ENCODE measurements at regions not wholly inside any gene's neighbourhood (a gene's known extent, or its start where the extent isn't known, plus 50 kb on each side); places are given as distances from the start of the nearest gene placed in this dataset.

DNA sequence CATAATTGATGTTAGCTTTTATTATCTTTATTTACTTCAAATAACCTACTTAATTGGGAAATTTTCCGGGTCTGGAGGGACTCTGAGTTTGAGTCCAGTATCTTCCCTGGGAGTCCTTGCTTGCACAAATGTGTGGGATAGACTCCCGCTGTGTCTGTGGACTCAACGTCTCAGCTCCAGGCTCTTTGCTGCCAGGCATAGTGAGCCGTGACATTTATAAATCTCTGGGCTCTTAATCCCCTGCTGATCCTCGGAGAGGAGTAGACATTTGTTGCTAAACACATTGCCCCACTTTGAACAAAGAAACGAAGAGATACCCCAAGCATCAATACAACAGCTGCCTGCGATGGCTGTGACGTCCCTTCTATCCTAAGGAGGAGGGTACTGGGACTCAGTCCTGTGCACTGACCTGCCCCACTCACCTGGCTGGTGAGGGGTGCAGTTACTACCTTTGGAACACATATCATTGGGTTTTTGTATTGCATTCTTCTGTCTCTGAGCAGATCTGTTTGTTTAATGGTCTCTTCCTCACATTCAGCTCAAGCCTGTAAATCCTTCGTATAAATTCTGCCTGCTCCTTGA is 316.9 kb downstream of the HAPSTR1 start:
- no CpG with 5 or more reads among the region's 9 CpGs for WGBS (ENCODE audit: insufficient coverage, insufficient read length)
- H3K9me3 ChIP-seq (ENCODE audit: control insufficient read depth, insufficient read depth, low read length): no peaks in the 10 kb centered on the region
- H3K27ac ChIP-seq (ENCODE audit: low read length): no peak overlapping the region
- H3K4me1 ChIP-seq (ENCODE audit: control insufficient read depth, insufficient read depth, low read length): no peaks in the 10 kb centered on the region; the same call in 1 of the 2 replicates
- no peaks in the 10 kb centered on the region for H3K27me3 ChIP-seq (ENCODE audit: control insufficient read depth, insufficient read depth, low read length)
- no peak for DNase-seq (ENCODE audit: low read depth, low spot score)
- H3K4me3 ChIP-seq (ENCODE audit: low read length): no peak overlapping the region
- no peaks in the 10 kb centered on the region for H3K36me3 ChIP-seq (ENCODE audit: control insufficient read depth, insufficient read depth, low read length)

DNA sequence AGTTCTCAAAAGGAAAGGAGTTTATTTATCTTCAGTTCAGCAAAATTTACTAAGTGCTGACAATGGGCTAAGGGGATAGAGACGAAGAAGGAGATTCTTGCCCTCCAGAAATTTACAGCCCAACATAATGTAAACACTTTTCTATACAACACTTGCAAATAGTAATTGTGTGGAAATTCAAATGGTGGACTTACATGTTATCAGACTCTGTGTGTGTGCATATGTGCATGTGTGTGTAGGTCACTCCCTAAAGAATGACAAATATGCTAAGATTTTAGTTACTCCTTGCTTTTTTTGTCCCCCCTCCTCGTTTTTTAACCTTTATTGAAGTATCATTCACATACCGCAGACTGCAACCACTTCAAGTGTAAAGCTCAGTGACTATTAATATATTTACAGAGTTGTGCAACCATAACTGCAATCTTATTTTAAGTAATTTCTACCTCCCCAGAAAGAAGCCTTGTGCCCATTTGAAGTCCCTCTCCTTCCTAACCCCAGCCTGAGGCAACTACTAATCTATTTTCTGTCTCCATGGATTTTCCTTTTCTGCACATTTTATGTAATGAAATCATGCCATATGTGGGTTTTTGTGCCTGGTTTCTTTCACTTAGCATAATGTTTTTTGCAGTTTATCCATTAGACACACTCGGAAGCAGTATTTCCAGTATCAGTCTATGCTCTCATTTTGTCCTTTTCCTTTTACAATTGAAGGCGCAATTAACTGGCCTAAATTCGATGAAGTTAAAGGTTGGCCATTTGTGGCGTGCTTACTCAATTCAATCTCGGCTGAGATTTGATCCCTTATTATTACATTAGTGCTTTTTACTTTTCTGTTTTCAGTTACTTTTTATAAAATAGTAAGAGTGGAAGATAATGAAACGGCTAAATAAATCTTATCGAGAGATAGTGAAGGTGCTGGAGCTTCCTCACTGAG is 318.4 kb downstream of the HAPSTR1 start:
- no peak overlapping the region for H3K4me3 ChIP-seq (ENCODE audit: low read length)
- no CpG with 5 or more reads among the region's 10 CpGs for WGBS (ENCODE audit: insufficient coverage, insufficient read length)
- no peak for DNase-seq (ENCODE audit: low read depth, low spot score)
- H3K27ac ChIP-seq (ENCODE audit: low read length): no peak overlapping the region
- H3K4me1 ChIP-seq (ENCODE audit: control insufficient read depth, insufficient read depth, low read length): no peaks in the 10 kb centered on the region; the same call in 1 of the 2 replicates
- no peaks in the 10 kb centered on the region for H3K9me3 ChIP-seq (ENCODE audit: control insufficient read depth, insufficient read depth, low read length)
- H3K36me3 ChIP-seq (ENCODE audit: control insufficient read depth, insufficient read depth, low read length): no peaks in the 10 kb centered on the region
- H3K27me3 ChIP-seq (ENCODE audit: control insufficient read depth, insufficient read depth, low read length): no peaks in the 10 kb centered on the region

DNA sequence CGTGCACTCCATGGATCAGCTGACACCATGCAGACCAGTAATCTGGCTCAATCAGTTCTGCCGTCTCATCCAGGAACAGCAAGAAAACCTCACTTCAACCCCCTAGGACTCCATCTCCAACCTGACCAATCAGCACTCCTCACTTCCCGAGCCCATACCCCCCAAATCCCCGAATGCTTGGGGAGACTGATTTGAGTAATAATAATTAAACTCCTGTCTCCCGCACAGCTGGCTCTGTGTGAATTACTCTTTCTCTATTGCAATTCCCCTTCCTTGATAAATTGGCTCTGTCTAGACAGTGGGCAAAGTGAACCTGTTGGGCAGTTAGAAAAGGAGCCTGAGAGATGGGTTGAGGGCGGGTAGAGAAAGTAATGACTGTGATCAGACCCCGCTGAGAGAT is 320.0 kb downstream of the HAPSTR1 start:
- DNase-seq (ENCODE audit: low read depth, low spot score): no peak
- no peaks in the 10 kb centered on the region; the same call in 1 of the 2 replicates for H3K4me1 ChIP-seq (ENCODE audit: control insufficient read depth, insufficient read depth, low read length)
- H3K9me3 ChIP-seq (ENCODE audit: control insufficient read depth, insufficient read depth, low read length): no peaks in the 10 kb centered on the region
- H3K27me3 ChIP-seq (ENCODE audit: control insufficient read depth, insufficient read depth, low read length): no peaks in the 10 kb centered on the region
- H3K27ac ChIP-seq (ENCODE audit: low read length): no peak overlapping the region
- WGBS (ENCODE audit: insufficient coverage, insufficient read length): no CpG with 5 or more reads among the region's 7 CpGs
- H3K4me3 ChIP-seq (ENCODE audit: low read length): no peak overlapping the region
- no peaks in the 10 kb centered on the region for H3K36me3 ChIP-seq (ENCODE audit: control insufficient read depth, insufficient read depth, low read length)

DNA sequence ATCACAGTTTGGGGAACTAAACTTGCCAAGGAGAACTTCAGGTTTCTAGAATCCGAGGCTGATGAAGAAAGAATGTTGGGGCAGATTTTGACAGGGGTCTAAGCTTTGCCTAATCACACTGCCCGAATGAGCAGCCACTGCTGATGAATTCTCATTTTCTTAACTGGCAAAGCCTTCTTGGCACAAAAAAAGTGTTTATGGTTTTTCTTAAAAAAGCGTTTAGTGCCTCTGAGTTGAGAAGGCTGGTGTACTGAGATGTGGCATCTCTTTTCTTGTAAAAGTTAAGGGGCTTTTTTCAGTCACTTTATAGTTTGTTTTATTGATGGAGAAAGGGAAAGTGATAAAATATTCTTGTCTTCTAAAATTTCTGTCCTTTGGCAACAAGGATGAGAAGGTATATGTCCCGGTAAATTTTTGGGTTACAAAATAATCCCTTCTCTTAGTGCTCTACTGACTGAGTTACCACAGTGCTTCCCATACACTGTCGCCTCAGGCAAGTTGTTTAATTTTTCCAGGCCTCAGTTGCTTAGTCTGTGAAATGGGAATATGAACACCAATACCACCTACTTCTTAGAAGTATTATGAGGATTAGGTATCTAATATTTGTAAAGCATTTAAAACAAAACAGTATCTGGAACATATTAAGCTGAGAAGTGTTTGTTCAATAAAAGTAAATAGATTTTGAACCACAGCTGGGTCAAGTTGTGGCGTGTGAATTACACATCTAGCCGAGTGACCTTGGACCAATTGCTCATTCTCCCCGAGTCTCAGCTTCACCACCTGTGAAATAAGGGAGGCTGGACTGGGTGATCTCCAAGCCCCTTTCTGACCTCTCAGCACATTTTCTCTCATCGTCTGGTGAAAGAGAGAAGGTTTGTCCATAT is 320.8 kb downstream of the HAPSTR1 start:
- Histone ChIP-seq H3K27ac (ENCODE audit: low read length) (no peak overlapping the region), H3K4me1 (ENCODE audit: control insufficient read depth, insufficient read depth, low read length) (no peaks in the 10 kb centered on the region; the same call in 1 of the 2 replicates), H3K27me3 (ENCODE audit: control insufficient read depth, insufficient read depth, low read length) (no peaks in the 10 kb centered on the region), H3K36me3 (ENCODE audit: control insufficient read depth, insufficient read depth, low read length) (no peaks in the 10 kb centered on the region), H3K9me3 (ENCODE audit: control insufficient read depth, insufficient read depth, low read length) (no peaks in the 10 kb centered on the region), H3K4me3 (ENCODE audit: low read length) (no peak overlapping the region)
- DNase-seq (ENCODE audit: low read depth, low spot score): no peak
- no CpG with 5 or more reads among the region's 9 CpGs for WGBS (ENCODE audit: insufficient coverage, insufficient read length)

DNA sequence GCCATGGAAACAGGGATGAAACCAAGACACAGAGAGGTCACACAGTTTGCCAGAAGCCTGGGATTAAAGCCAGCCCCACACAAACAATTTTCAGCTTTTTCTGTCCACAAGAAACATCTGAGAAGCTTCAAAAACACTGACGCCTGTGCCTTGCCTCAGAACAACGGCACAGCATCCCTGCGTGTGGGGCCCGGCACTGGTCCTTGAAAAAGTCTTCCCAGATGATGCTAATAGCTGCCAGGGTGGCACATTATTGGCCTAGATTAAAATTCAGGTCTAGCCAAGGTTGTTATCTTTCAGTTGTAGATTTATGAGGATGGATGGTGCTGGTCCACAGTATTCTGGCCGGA is 321.4 kb downstream of the HAPSTR1 start:
- H3K4me3 ChIP-seq (ENCODE audit: low read length): no peak overlapping the region
- no CpG with 5 or more reads among the region's 5 CpGs for WGBS (ENCODE audit: insufficient coverage, insufficient read length)
- no peaks in the 10 kb centered on the region for H3K27me3 ChIP-seq (ENCODE audit: control insufficient read depth, insufficient read depth, low read length)
- no peaks in the 10 kb centered on the region; the same call in 1 of the 2 replicates for H3K4me1 ChIP-seq (ENCODE audit: control insufficient read depth, insufficient read depth, low read length)
- H3K9me3 ChIP-seq (ENCODE audit: control insufficient read depth, insufficient read depth, low read length): no peaks in the 10 kb centered on the region
- no peak for DNase-seq (ENCODE audit: low read depth, low spot score)
- H3K27ac ChIP-seq (ENCODE audit: low read length): no peak overlapping the region
- no peaks in the 10 kb centered on the region for H3K36me3 ChIP-seq (ENCODE audit: control insufficient read depth, insufficient read depth, low read length)

DNA sequence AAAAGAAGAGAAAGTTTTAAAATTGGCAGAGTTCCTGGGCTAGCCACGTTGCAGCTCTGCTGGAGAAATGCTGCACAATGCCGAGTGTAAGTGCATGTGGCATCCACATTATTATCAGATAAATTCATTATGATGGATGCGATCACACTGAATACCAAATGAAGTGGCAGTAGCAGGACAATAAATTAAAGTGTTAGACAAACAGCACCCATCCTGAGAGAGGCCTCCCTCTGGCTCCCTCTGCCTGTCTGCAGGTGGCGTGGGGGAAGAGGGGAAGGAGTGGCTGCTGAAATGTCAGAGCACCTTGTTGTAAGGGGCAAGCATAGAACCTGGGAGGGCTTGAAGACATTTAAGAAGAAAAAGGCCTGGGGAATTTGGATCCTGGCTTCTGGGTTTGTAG is 324.1 kb downstream of the HAPSTR1 start:
- H3K4me3 ChIP-seq (ENCODE audit: low read length): no peak overlapping the region
- no CpG with 5 or more reads among the region's 4 CpGs for WGBS (ENCODE audit: insufficient coverage, insufficient read length)
- no peaks in the 10 kb centered on the region; the same call in 1 of the 2 replicates for H3K4me1 ChIP-seq (ENCODE audit: control insufficient read depth, insufficient read depth, low read length)

DNA sequence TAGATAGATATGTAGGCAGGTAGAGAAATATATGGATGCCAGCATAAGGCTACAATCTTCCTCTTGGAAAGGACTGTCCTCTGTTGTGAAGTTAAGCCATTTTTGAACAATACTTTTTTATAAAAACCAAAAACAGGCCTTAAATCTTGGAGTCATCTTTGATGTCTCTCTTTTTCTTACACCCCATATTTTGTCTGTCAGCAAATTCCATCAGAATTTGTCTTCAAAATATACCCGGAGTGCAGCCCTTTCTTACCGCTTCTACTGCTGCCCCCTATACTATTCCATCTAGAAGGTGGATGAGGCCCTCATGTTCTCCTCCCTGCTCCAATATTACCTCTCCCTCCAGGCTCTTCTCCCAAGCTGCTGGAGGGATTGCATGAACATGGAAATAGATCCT is 326.5 kb downstream of the HAPSTR1 start:
- no peak for DNase-seq (ENCODE audit: low read depth, low spot score)
- no CpG with 5 or more reads among the region's 2 CpGs for WGBS (ENCODE audit: insufficient coverage, insufficient read length)
- H3K4me1 ChIP-seq (ENCODE audit: control insufficient read depth, insufficient read depth, low read length): no peaks in the 10 kb centered on the region
- no peaks in the 10 kb centered on the region for H3K27me3 ChIP-seq (ENCODE audit: control insufficient read depth, insufficient read depth, low read length)
- no peaks in the 10 kb centered on the region for H3K9me3 ChIP-seq (ENCODE audit: control insufficient read depth, insufficient read depth, low read length)
- no peak overlapping the region for H3K4me3 ChIP-seq (ENCODE audit: low read length)
- no peak overlapping the region for H3K27ac ChIP-seq (ENCODE audit: low read length)
- H3K36me3 ChIP-seq (ENCODE audit: control insufficient read depth, insufficient read depth, low read length): no peaks in the 10 kb centered on the region

More for the DNA sequence above, 324.1 kb downstream of the HAPSTR1 start:
- Histone ChIP-seq H3K36me3 (ENCODE audit: control insufficient read depth, insufficient read depth, low read length) (no peaks in the 10 kb centered on the region), H3K9me3 (ENCODE audit: control insufficient read depth, insufficient read depth, low read length) (no peaks in the 10 kb centered on the region), H3K27me3 (ENCODE audit: control insufficient read depth, insufficient read depth, low read length) (no peaks in the 10 kb centered on the region), H3K27ac (ENCODE audit: low read length) (no peak overlapping the region)
- DNase-seq (ENCODE audit: low read depth, low spot score): no peak

DNA sequence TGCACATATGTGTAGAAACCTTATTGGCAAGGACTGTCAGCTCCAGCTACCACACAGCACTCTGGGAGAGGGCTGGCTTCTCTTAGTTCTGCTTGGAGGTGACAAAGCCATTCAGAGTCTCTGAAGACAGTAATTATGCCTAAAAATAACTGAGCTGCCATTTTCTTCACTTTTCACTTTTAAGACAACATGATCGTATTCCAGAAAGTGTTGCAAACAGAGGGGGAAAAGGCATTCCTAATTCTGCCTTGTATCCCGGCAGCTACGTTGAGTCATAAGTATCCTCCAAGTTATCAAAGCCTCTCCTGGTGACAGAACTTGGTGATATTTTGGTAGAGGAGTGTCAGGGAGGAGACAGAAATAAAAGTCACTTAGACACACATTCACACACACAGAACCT is 327.7 kb downstream of the HAPSTR1 start:
- H3K27me3 ChIP-seq (ENCODE audit: control insufficient read depth, insufficient read depth, low read length): no peaks in the 10 kb centered on the region
- no peak overlapping the region for H3K27ac ChIP-seq (ENCODE audit: low read length)
- WGBS (ENCODE audit: insufficient coverage, insufficient read length): no CpG with 5 or more reads among the region's 3 CpGs

DNA sequence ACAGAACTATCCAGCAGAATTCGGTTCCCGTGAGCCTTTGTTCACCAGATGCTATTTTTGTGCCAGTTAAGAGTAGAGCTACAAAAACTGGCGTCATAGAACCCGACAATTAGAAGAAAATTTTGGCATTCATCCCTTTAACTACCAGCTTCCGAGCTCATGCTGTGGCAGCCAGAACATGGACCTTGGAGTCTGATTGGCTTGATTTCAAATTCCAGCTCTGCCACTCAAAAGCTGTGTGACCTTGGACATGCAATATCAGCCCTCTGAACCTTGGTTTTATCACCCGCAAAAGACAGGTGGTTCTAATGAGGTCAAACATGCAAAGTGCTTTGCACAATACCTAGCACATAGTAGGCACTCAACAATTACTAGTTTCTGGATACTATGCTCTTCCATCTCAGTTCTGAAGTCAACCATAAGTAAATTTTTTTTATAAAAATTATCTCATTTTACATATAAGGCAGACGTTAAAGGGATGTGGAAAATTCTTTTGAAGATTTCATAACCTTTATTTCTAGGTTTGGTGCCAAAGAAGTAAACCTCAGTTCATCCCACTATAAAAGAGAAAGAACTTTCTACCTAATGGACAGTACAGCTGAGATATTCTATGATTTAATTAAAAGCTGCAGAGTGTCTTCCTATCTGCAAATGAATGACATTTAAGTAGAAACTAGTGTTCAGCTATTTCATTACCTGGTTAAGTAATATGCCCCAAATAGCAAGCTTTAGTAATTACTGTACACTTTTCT is 331.5 kb downstream of the HAPSTR1 start:
- Histone ChIP-seq H3K27me3 (ENCODE audit: control insufficient read depth, insufficient read depth, low read length) (no peaks in the 10 kb centered on the region), H3K27ac (ENCODE audit: low read length) (no peak overlapping the region), H3K4me3 (ENCODE audit: low read length) (no peak overlapping the region), H3K4me1 (ENCODE audit: control insufficient read depth, insufficient read depth, low read length) (no peaks in the 10 kb centered on the region), H3K9me3 (ENCODE audit: control insufficient read depth, insufficient read depth, low read length) (no peaks in the 10 kb centered on the region), H3K36me3 (ENCODE audit: control insufficient read depth, insufficient read depth, low read length) (no peaks in the 10 kb centered on the region)
- no peak for DNase-seq (ENCODE audit: low read depth, low spot score)
- WGBS (ENCODE audit: insufficient coverage, insufficient read length): no CpG with 5 or more reads among the region's 7 CpGs

More for the DNA sequence above, 327.7 kb downstream of the HAPSTR1 start:
- DNase-seq (ENCODE audit: low read depth, low spot score): no peak
- Histone ChIP-seq H3K4me3 (ENCODE audit: low read length) (no peak overlapping the region), H3K4me1 (ENCODE audit: control insufficient read depth, insufficient read depth, low read length) (no peaks in the 10 kb centered on the region), H3K36me3 (ENCODE audit: control insufficient read depth, insufficient read depth, low read length) (no peaks in the 10 kb centered on the region), H3K9me3 (ENCODE audit: control insufficient read depth, insufficient read depth, low read length) (no peaks in the 10 kb centered on the region)

DNA sequence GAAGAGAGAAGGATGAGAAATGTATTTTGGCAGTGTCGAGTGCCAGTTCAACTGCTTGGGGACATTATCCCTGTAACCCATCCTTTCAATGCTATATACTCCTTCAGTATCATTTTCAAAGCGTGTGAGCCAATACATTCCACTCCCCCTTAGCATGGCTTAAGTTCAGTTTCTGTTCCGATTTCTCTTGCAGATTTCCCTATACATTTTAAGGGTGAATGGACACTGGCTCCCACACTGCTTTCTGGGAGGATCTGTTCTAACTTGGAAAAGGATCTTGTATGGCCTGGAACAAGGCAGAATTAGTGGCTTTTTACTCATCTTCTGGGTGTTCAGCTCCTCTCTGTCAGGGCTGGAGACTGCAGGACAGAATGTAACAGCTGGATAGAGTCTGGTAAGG is 333.8 kb downstream of the HAPSTR1 start:
- no peaks in the 10 kb centered on the region for H3K36me3 ChIP-seq (ENCODE audit: control insufficient read depth, insufficient read depth, low read length)
- no peak for DNase-seq (ENCODE audit: low read depth, low spot score)
- no peaks in the 10 kb centered on the region for H3K9me3 ChIP-seq (ENCODE audit: control insufficient read depth, insufficient read depth, low read length)

More for the DNA sequence above, 333.8 kb downstream of the HAPSTR1 start:
- no peak overlapping the region for H3K4me3 ChIP-seq (ENCODE audit: low read length)
- H3K27ac ChIP-seq (ENCODE audit: low read length): no peak overlapping the region
- no peaks in the 10 kb centered on the region for H3K4me1 ChIP-seq (ENCODE audit: control insufficient read depth, insufficient read depth, low read length)
- no CpG with 5 or more reads among the region's 3 CpGs for WGBS (ENCODE audit: insufficient coverage, insufficient read length)
- no peaks in the 10 kb centered on the region for H3K27me3 ChIP-seq (ENCODE audit: control insufficient read depth, insufficient read depth, low read length)
